ENCODE measurements at regions not wholly inside any gene's neighbourhood (a gene's known extent, or its start where the extent isn't known, plus 50 kb on each side); places are given as distances from the start of the nearest gene placed in this dataset.

- TF ChIP-seq CTCF (IDR thresholded peaks at IDR 0.05) (no peak), POLR2A (IDR thresholded peaks at IDR 0.05) (no peak)
These were observed 312.0 kb upstream of the RPS23 start for GRCh38 chr5:82590112-82590511.

Measured in uterus (tissue), 2 donors.